GM18498 (cell line): ENCODE measurements at regions not wholly inside any gene's neighbourhood (a gene's known extent, or its start where the extent isn't known, plus 50 kb on each side); places are given as distances from the start of the nearest gene placed in this dataset.

Experiments used
- ATAC-seq: cut with Tn5 transposase; IDR thresholded peaks from one replicate; pipeline ENCODE4 v1.9.1; 2021; ENCODE audit warnings: mild to moderate bottlenecking, moderate library complexity; ENCODE audit not compliant: unreplicated experiment

DNA sequence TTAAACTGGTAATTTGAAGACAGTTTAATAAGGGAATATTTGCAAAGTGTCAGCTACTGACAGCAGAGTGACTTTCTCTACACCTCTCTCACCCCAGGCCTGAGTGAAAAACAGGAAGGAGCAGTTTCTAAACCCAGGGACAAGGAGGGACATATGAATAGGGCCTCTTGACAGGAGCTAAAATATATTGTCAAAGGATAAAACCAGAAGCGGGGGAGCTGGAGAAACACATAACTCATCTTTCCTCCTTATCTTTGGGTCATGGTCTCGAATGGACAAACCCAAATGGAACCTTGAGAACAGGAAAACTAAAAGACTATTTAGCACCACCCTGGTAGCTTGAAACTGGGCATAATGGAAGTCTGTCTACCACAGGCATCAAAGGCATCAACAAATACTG, 197.5 kb upstream of the FOXA2 start:
- ATAC-seq = no peak

DNA sequence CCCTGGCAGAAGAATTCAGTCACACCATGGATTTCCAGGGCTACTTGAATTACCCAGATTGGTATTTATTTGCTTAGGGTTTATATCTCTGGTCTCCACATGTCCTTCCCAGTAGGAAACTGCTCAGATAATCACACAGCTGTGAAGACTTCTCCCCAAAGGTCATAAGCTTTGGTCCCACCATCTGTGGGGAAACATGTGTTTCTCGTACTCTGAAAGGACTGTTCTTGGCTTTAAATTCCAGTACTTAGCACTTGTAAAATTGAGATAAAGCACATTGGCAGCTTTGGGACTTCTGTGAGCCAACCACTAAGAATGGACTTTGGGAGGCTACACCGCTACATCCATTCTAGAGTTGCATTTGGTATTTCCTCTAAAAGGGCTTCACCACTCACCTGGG, 205.3 kb upstream of the FOXA2 start:
- no peak for ATAC-seq

DNA sequence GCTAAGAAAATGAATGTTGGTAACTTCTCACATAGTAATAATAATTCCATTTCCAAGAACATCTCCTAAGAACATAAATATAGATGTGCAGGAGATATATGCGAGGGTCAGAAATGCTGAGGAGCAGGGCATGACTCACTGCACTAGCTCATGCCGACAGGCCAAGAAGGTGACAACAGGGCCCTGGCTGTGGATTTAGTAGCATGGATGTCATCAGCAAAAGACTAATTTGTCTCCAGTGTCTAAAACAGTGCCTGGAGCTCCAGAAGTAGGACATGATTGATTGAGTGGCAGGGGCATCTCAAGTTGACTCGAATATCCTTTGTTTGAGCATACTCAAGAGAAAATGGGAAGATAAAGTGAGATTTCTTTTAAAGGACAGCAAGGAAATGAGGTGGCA, 207.0 kb upstream of the FOXA2 start:
- no peak for ATAC-seq

DNA sequence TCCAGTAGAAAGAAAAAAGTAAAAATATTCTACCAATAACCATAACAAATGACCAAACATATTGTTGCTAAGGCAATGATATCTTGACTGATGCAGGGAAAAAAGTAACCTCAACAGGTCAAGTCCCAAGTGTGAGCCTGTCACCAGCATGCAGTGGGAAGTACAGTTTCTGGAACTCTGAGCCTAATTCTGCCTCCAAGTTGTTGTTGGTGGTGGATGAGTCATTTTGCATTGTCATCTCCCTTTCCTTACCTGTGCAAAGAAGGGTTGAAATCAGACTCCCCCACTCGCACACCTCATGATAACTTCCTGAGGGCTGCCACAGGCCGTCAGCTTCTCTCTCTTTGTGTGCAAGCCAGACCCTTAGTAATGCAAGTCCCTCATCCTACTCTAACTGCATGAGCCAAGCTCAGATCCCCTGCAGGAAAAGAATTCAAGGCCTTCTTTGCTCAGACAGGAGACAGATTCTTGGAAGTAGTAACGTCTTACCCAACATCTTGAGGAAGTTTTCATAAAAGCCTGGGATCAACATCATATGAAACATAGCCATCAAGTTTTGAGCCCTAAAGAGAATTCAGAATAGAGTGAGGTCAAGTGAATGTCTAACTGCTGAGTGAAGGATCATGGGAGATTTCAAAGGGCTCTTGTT, 207.6 kb upstream of the FOXA2 start:
- no peak for ATAC-seq

DNA sequence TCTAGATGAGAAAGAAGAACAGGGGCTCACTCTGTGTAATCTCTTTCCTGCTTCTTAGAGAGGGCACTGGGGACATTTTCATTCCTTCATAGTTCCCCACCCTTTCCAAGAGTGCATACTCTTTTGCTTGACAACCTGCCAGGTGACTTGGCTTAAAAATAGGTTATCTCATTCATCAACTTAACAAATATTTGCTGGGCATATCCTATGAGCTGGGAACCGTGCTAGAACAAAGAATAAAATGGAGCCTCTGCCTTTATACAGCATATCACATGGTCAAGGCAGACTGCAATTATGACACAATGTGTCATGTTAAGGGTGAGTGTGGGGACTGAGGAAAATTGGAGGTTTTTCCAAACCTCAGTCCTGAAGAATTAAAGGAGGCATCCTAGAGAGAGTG, 209.8 kb upstream of the FOXA2 start:
- no peak for ATAC-seq

DNA sequence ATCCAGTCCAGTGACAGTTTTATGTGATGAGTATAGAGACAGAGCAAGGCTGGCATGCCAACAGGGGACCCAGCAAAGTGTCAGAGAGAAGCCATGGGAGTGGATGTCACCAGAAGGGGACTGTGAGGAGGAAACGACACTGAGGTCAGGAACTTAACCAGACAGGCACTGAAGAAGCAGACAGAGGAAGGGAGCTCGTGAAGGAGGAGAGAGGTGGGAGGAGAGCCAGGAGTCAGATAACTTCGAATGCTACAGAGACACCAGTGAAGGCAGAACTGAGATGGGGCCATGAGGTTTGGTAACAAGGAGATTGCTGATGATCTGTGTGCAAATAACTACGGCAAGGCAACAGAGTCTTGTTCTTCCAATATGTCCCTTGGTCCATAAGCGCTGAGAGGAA, 211.1 kb upstream of the FOXA2 start:
- ATAC-seq = no peak

DNA sequence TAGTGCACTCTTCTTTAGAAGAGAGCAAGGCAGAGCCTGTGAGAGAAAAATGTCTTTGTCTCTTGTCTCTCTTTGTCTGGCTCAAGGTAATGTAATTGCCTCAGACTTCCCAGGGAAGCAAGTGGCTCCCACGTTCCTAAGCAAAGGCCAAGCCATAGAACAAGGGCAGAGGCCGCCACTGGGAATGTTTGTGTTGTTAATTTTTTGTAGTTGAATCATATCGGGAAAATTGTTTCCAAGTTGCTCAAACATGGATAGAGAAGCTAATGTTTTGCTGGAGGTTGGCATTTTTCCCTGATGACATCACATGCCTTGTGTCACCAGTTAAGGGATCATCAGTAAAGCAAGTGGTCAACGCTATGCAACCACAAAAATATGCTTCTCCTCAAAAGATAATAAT, 211.5 kb upstream of the FOXA2 start:
- ATAC-seq = no peak

DNA sequence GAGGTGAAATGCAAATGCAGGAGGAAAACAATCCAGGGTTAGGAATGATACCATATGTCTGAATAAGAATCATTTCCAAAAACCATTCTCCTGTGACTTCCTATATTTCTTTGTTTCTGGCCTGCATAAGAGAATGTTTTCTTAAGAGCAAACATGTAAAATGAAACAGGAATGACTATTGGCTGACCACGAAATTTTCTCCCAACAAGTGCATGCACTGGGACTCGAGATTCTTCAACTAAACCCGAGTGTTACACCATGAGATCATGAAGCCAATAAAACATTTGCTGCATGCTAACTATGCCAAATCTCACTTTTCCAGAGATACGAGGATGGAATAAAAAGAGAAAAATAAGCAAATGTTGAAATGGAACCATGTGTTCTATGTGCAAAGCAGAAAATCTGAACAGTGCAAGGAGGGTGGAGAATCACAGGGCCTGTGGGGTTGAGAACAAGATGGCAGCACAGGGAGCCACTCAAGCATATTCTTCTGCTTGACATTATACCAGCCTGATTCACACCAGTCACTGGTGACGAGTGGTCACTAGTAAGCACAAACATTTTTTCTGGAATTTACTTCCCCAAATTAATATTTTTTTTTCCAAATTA, 212.2 kb upstream of the FOXA2 start:
- no peak for ATAC-seq

DNA sequence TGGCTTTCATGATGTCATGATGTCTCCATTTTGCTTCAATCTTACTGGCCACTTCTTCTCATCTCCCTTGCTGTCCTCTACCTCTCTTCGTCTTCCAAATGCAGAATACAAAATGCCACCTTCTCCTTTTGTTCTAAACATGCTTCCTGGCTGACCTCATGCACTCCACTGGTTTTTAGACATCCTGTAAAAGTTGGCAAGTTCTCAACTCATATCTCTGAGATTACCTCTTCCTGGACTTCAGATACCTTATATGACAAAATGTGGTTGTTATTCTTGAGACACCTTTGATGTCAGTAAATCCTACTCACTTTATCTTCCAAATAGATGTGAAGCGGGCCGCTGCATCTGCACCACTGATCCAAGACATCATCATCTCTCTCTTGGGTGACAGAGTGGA, 212.7 kb upstream of the FOXA2 start:
- ATAC-seq = no peak

DNA sequence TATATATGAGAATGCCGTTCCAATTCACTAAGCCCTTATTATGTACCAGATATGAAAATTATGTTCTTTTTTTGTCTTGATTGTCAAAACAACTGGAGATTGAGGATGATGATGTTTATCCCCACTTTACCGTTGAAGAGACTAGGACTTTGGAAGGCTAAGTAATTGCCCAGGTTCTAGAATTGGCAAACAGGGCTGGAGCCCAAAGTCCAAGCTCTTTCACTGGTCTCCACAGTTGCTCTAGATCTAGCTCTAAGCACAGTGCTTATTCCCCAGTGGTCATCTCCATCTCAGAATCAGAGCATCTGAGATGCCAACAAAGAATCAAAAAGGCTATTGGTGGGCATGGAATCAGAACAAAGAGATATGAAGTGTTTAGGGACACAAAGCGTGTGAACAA, 215.3 kb upstream of the FOXA2 start:
- no peak for ATAC-seq

DNA sequence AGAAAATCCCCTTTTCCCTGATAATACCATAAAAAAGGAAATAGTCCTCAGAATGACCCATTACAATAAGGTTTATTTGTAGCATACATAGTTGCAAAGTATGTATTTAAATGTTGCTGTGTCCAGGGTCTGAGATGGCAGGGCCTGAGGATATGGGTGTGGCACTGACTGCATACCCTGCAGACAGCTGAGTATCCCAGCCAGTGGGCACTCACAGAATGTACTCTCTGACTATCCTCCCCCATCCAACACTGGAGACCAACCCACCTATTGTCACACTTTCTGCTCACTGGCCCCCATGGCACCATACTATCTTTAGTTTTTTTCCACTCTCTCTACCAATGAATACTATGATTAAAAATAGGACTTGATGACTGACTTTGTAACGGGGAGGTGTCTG, 215.8 kb upstream of the FOXA2 start:
- ATAC-seq = no peak

DNA sequence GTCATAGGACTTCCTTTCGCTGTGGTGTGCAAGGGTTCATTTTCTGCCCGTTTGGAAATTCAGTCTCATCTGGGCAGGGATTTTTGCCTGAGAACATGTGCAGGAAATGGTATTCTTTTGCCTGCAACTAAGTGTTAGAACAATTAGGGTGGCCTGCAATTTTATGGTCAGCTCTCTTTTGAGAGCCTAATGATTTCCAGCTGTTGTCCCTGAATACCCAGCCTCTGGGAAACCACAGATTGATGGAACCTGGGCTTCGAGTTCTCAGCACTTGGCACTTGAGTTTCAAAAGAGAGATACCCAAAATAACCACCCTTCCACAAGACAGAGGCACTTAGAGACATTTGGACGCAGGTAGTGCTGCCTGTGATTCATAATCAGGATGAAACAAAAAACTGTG, 217.2 kb upstream of the FOXA2 start:
- no peak for ATAC-seq

DNA sequence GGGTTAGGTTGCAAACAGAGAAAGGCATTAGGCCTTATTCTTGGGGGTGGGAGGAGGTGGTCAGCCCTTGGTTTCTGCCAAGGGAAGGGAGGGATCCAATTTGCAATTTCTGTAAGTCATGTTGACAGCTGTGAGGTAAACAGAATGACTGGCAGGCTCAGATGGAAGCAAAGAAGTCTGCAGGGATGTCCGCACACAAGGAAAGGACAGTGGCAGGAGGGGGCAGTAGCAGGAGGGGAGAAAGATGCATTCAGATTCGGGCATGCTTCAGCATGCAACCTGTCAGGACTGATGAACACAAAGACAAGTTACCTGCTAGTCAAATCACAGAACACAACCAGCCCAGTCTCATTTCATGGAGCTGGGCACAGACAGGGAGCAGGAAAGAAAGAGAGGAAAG, 217.9 kb upstream of the FOXA2 start:
- no peak for ATAC-seq

DNA sequence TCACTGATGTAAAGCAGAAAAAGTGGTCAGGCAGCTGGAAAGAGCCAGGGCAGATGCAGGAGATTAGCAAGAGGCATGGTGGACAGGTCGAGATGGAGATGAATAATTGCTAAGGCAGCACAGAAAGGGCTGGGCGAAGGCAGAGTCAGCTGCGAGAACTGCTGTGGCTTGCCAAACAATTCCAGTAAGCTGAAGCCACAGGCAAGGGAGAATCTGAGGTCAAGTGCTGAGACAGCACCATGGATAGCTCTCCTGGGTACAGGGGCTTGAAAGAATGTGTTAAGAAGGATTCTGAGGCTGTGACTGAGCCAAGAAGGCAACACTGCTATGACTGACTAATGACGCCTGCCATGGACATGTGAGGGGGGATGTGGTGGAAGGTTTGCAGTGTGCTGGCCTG, 220.8 kb upstream of the FOXA2 start:
- ATAC-seq = no peak

DNA sequence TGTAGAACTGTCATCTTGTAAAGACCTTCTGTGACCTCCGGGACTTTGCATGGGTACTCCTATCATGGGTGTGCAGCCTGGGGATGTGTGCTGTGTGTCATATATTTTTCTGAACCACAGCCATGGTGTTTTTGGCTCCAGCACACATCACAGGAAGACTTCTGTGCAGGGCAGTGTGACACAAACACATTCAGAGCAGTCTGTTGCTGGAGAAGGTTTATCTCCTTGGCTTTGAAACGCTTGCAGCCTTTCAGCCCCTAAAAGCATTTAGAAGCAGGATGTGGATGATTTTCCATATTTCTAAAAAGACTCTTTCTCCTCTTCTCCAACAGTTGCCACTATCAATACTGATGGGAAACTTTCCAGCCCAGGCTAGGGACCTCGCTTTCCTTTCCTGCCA, 221.6 kb upstream of the FOXA2 start:
- ATAC-seq = no peak

DNA sequence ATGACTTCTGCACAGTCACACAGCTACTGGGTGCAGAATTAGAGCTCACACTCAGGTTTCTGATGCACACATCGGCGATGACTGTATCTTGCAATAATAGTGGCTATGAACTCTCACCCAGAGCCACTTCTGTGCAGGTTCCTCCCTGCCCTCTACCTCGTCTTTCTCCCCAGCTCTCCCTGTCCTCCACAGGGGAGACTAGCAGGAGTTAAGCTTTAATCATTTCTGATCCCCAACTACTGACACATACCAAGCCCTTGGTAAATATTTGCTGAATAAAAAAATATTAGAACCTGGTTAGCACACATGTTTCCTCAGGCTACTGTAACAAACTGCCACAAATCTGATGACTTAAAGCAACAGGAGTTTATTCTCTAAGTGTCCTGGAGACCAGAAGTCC, 222.7 kb upstream of the FOXA2 start:
- no peak for ATAC-seq

DNA sequence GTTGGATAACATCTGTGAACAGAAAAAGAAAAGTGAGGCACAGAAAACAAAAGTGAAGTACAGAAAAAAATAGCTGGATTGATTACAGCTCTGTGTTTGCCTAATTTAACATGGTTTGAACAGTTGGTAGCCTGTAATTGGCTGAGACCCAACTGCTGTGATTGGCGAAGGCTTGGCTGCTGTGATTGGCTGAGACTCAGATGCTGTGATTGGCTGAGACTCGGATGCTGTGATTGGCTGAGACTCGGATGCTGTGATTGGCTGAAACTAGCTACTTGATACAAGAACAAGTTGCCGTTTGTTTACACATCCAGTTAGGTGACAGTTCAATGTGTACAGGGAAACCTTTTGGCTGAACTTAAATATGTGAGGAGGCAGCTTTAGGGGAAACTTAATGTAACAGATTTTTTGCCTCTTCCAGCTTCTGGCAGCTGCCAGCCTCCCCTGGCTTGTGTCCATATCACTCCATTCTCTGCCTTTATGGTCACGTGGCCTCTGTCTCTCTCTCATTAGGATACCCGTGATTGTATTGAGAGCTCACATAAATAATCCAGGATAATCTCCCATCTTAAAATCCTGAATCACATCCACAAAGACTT, 223.4 kb upstream of the FOXA2 start:
- ATAC-seq = no peak

DNA sequence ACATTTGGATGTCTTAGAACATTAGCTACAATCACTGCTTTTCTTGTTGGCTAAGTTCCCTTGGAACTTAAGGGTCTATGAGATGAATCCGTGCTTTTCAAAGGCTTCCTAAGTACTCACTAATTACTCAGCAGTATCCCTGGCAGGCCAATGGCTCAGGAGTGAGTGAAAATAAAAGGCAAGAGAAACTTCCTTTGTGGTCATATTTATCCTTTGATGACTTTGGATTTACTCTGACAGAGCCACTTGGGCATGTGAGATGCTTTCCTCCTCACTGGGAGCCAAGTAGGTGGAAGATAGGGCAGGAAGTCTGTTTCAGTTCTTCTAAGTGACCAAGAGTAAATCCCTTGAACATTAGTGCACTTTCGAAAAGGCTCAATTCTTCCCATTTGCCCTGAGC, 224.3 kb upstream of the FOXA2 start:
- no peak for ATAC-seq

DNA sequence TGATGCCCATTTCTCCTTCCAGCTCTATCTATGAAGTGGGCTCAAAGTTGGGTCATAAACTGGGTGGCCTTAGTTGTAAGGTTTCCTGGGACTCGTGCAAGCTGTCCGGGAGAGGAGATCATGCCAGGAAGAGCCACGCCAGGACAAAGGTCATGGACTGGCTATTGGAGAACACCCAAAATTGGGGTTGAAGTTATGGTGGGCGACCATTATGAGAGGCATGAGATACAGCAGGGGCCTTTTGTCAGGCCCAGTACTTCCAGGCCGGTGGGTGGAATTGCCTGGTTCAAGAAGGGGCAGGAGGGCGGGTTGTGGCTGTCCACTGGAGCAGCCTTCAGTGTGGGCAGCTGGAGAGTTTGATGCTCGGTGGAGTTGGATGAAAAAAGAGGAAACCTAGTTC, 225.1 kb upstream of the SSTR4 start:
- ATAC-seq = no peak

DNA sequence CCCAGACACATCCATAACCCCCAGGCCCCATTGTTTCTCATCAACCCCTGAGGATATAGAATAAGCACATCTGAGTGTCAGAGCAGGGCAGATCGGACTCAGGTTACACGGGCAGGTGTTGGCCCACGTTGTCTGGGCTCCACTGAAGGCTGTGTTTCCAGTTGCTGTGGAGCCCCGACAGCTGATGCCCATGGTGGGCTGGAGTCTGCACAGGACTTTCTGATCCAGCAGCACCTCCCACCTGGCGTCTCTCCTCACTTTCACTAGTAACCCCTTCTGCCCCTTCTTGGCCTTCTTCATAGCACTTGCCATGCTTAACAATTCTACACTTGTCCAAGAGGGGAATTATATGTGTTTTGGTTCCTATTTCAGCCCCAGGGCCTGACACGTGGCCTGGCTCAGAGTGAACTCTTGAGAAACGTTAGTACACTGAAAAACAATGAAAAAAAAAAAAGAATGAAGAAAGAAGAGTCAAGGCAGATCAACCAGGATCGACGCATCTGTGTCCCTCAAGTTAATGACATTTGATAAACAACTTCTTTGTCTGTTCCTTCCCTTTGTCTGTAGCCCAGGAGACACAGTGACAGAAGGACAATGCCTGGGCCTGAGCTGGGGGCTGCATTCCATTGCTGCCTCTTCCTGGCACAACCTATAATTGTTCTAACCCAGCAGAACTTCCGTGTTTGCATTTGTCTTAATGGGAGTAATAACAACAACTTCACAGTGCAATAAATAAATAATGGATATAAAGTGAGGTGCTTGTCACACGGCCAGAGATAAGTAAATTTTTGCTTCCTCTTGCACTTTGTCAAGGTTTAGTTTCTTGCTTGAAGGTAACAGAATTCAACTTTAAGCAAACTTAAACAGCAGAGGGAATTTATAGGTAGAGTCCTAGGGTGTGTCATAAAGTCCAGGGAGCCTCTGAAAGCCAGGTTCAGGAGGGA, 224.2 kb upstream of the SSTR4 start:
- no peak for ATAC-seq

DNA sequence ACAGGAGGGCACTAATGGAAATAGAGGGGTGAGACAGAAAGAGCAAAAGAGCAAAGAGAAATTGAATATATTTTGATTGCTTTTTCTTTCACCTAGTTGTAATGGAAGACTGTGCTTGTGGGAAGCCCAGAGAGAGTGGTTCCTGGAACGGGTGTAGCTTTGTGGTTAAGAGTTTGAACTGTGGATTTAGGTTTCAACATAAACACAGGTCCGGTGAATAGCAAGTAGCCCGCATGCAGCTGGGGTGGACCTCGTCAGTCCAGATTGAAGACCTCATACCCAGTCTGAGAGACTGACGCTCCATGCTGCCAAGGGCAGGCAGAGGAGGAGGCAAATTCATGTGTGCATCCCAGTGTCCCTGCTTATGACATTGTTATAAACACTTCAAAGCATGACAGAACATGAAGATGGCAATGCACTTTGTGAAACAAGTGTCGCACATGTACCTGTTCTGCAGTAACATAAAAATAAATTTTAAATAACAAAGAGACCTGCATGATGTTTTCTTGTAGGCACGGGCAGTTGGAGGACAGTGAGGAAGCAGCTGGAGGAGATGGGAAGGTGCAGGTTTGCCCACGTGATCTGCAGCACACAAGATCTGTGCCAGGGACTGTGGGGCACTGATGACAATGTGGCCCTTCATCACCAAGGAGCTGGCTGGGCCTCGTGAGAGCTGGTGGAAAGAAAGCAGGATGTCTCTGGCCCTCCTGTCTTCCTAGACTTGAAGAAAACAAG, 220.5 kb upstream of the SSTR4 start:
- no peak for ATAC-seq
